CD14-positive monocyte (primary cell): ENCODE measurements at regions not wholly inside any gene's neighbourhood (a gene's known extent, or its start where the extent isn't known, plus 50 kb on each side); places are given as distances from the start of the nearest gene placed in this dataset.

Experiments used
- DNase-seq, 3 donors: peaks; one replicate each; pipeline ENCODE4 v3.0.0-alpha.2; 2011 to 2022
- H2AFZ ChIP-seq: 2 replicates; pipeline ENCODE4 v1.6.0; 2012; ENCODE audit warnings: mild to moderate bottlenecking, low read depth, low read length, inconsistent platforms; ENCODE audit not compliant: insufficient read depth, poor library complexity, severe bottlenecking
- H3K27ac ChIP-seq, 2 donors: 1 replicate in 1 of 2; 2 replicates in 1 of 2; pipeline ENCODE4 v1.5.1; 2012 to 2013; ENCODE audit warnings: low read length in 2 of 2, control low read depth in 1 of 2, inconsistent platforms in 1 of 2, low read depth in 1 of 2, mild to moderate bottlenecking in 1 of 2
- H3K27me3 ChIP-seq, 2 donors: one replicate each; pipeline versions ENCODE4 v1.6.0 to v1.6.1; 2011 to 2013; ENCODE audit warnings: low read length in 2 of 2; ENCODE audit not compliant: control insufficient read depth in 2 of 2, insufficient read depth in 2 of 2
- H3K36me3 ChIP-seq, 2 donors: replicated peaks in 1 of 2; 1 replicate in 1 of 2; 2 replicates in 1 of 2; pipeline versions ENCODE4 v1.5.1 to v1.6.1; 2012 to 2013; ENCODE audit warnings: low read length in 2 of 2, control low read depth in 1 of 2, inconsistent platforms in 1 of 2, mild to moderate bottlenecking in 1 of 2; ENCODE audit not compliant: insufficient read depth in 2 of 2, control insufficient read depth in 1 of 2
- H3K4me1 ChIP-seq, 2 donors: 1 replicate in 1 of 2; 2 replicates in 1 of 2; pipeline versions ENCODE4 v1.5.1 to v1.6.1; 2012 to 2013; ENCODE audit warnings: low read length in 2 of 2, control low read depth in 1 of 2, inconsistent platforms in 1 of 2, mild to moderate bottlenecking in 1 of 2, moderate library complexity in 1 of 2; ENCODE audit not compliant: insufficient read depth in 2 of 2, control insufficient read depth in 1 of 2
- H3K4me2 ChIP-seq: replicated peaks from 2 replicates; pipeline ENCODE3; 2012; ENCODE audit warnings: low read length, moderate library complexity, mild to moderate bottlenecking; ENCODE audit not compliant: poor library complexity, severe bottlenecking; ENCODE audit errors: extremely low read depth
- H3K4me3 ChIP-seq, 3 experiments: fragments of 200-600 bp in 1 of 3; sonication (generic) in 1 of 3; replicated peaks in 1 of 3; 1 replicate in 2 of 3; 2 replicates in 1 of 3; pipeline ENCODE4 v1.5.1; 2011 to 2013; ENCODE audit warnings: low read length in 3 of 3, mild to moderate bottlenecking in 3 of 3, control low read depth in 2 of 3, low read depth in 2 of 3, inconsistent platforms in 1 of 3, moderate library complexity in 1 of 3
- H3K79me2 ChIP-seq: 2 replicates; pipeline ENCODE4 v1.6.0; 2012; ENCODE audit warnings: mild to moderate bottlenecking, control low read depth, inconsistent platforms, low read length, moderate library complexity; ENCODE audit not compliant: insufficient read depth
- H3K9ac ChIP-seq: 2 replicates; pipeline ENCODE4 v1.6.0; 2017; ENCODE audit warnings: low read length, mild to moderate bottlenecking; ENCODE audit not compliant: insufficient read depth, poor library complexity, severe bottlenecking
- H3K9me3 ChIP-seq, 2 donors: replicated peaks in 1 of 2; 1 replicate in 1 of 2; 2 replicates in 1 of 2; pipeline versions ENCODE4 v1.5.1 to v1.6.1; 2012 to 2013; ENCODE audit warnings: low read length in 2 of 2, control low read depth in 1 of 2; ENCODE audit not compliant: control insufficient read depth in 1 of 2, insufficient read depth in 1 of 2
- H4K20me1 ChIP-seq: 2 replicates; pipeline ENCODE4 v1.6.0; 2012; ENCODE audit warnings: mild to moderate bottlenecking, low read length, control low read depth, moderate library complexity; ENCODE audit not compliant: insufficient read depth
- H3K27ac Mint-ChIP-seq, 7 donors: one replicate each; pipeline ENCODE4 v1.8.0; 2020; ENCODE audit warnings: mild to moderate bottlenecking in 7 of 7, mixed read lengths in 7 of 7, moderate library complexity in 6 of 7, inconsistent platforms in 2 of 7
- H3K27me3 Mint-ChIP-seq, 3 donors: one replicate each; pipeline ENCODE4 v1.8.0; 2021 to 2022; ENCODE audit warnings: low read depth in 3 of 3, mild to moderate bottlenecking in 3 of 3, mixed read lengths in 3 of 3, moderate library complexity in 3 of 3, inconsistent platforms in 1 of 3
- H3K36me3 Mint-ChIP-seq, 2 donors: one replicate each; pipeline ENCODE4 v1.8.0; 2020; ENCODE audit warnings: mixed read lengths in 2 of 2, inconsistent platforms in 1 of 2, mild to moderate bottlenecking in 1 of 2
- H3K4me1 Mint-ChIP-seq: one replicate; pipeline ENCODE4 v1.8.0; 2020; ENCODE audit warnings: mild to moderate bottlenecking, mixed read lengths
- H3K4me3 Mint-ChIP-seq, 2 donors: one replicate each; pipeline ENCODE4 v1.8.0; 2020; ENCODE audit warnings: mild to moderate bottlenecking in 2 of 2, mixed read lengths in 2 of 2, moderate library complexity in 1 of 2
- H3K9me3 Mint-ChIP-seq, 7 donors: one replicate each; pipeline ENCODE4 v1.8.0; 2020 to 2022; ENCODE audit warnings: mixed read lengths in 7 of 7, mild to moderate bottlenecking in 6 of 7, moderate library complexity in 6 of 7, inconsistent platforms in 2 of 7
- CTCF ChIP-seq: fragments of 200-600 bp; IDR thresholded peaks from one replicate; pipeline ENCODE4 v1.8.0; 2022; ENCODE audit warnings: antibody characterized with exemption, mild to moderate bottlenecking
- WGBS: methylation state at CpG from one replicate; pipeline ENCODE4 v1.1.5; 2013; ENCODE audit warnings: missing lambda C conversion rate; ENCODE audit not compliant: insufficient coverage; 5-methylcytosine and 5-hydroxymethylcytosine counted together
- intact Hi-C, 2 donors: fragments of 100-400 bp; cut with micrococcal nuclease; formaldehyde crosslinking; loops; one replicate each; pipeline versions ENCODE4 v1.15.0 to v1.15.1; 2023

DNA sequence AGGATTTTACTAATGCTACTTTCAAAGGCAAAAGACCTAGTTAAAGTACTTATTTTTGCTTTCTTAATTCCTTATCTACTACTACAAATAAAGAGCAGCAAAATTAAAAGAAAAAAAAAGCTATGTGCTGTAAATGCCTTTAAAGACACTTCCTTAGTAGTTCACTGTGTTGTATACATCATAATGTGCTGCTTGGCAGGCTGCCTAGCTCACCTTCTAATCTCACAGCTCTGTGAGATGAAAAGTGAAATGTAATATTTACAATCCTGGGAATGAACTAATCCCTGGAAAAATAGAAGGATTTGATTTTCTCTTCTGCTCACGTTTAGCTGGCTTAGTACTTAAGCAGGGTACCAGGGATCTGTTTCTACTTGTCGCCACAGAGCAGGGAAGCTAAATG lies 184.4 kb upstream of the ALG10B start:
- WGBS: no CpG with 5 or more reads among the region's 2 CpGs
- no peaks in the 10 kb centered on the region for H3K36me3 Mint-ChIP-seq

DNA sequence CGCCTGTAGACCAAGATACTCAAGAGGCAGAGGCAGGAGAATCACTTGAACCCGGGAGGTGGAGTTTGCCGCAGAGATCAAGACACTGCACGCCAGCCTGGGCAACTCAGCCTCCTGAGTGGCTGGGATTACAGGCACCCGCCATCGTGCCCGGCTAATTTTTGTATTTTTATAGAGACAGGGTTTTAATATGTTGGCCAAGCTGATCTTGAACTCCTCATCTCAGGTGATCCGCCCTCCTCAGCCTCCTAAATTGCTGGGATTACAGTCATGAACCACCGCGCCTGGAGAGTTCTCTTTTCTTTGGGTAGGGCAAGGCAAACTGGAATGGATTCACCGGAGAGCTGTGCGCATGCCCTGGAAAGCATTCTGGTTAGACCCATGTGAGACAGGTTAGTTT lies 179.3 kb upstream of the ALG10B start:
- no peaks in the 10 kb centered on the region for H3K36me3 ChIP-seq
- no peak for TF ChIP-seq CTCF

More for the DNA sequence above, 184.4 kb upstream of the ALG10B start:
- H3K27ac Mint-ChIP-seq: no peak overlapping the region
- no peak overlapping the region for H3K4me3 Mint-ChIP-seq
- Histone ChIP-seq H3K27ac (no peak overlapping the region), H4K20me1 (no peaks in the 10 kb centered on the region), H3K4me3 (no peak overlapping the region), H3K4me2 (no peak overlapping the region), H3K9me3 (no peaks in the 10 kb centered on the region), H3K4me1 (no peaks in the 10 kb centered on the region), H3K27me3 (no peaks in the 10 kb centered on the region), H3K9ac (no peak overlapping the region), H3K79me2 (no peaks in the 10 kb centered on the region), H3K36me3 (no peaks in the 10 kb centered on the region), H2AFZ (no peak overlapping the region)
- no peaks in the 10 kb centered on the region for H3K4me1 Mint-ChIP-seq
- intact Hi-C loops: loop anchor here (5.0 to 10.0 kb wide), 2 partner anchors 170 to 973 kb away; no protein-coding TSS in a partner anchor
- H3K27me3 Mint-ChIP-seq: peaks cover 0 to 8% (median 7%) of the 10 kb centered on the region in 3 donors
- TF ChIP-seq CTCF: no peak
- peaks cover 0 to 15% (median 3%) of the 10 kb centered on the region in 7 donors for H3K9me3 Mint-ChIP-seq
- no peak for DNase-seq

More for the DNA sequence above, 179.3 kb upstream of the ALG10B start:
- 98% methylated on average over 5 of the region's 12 CpGs for WGBS
- intact Hi-C loops: loop anchor here (5.0 to 10.0 kb wide), 3 partner anchors 175 to 968 kb away; partner anchors contain the start of gene ALG10B (in 1 of the 2)
- Mint-ChIP-seq H3K9me3 (peaks cover 0 to 6% (median 0%) of the 10 kb centered on the region in 7 donors), H3K4me3 (no peak overlapping the region), H3K27me3 (peaks cover 13 to 18% (median 18%) of the 10 kb centered on the region in 3 donors), H3K27ac (no peak overlapping the region), H3K4me1 (peaks cover 8% of the 10 kb centered on the region), H3K36me3 (no peaks in the 10 kb centered on the region)
- no peak for DNase-seq
- H3K4me3 ChIP-seq: no peak overlapping the region
- H3K27ac ChIP-seq: no peak overlapping the region
- peaks cover 4 to 6% of the 10 kb centered on the region in 2 donors for H3K4me1 ChIP-seq
- no peaks in the 10 kb centered on the region for H3K79me2 ChIP-seq
- H3K9me3 ChIP-seq: no peaks in the 10 kb centered on the region
- no peak overlapping the region for H2AFZ ChIP-seq
- no peak overlapping the region for H3K9ac ChIP-seq
- no peaks in the 10 kb centered on the region for H4K20me1 ChIP-seq
- H3K4me2 ChIP-seq: no peak overlapping the region
- peaks cover 0 to 11% of the 10 kb centered on the region in 2 donors for H3K27me3 ChIP-seq
